Liver (tissue), 8 donors: ENCODE measurements at regions not wholly inside any gene's neighbourhood (a gene's known extent, or its start where the extent isn't known, plus 50 kb on each side); places are given as distances from the start of the nearest gene placed in this dataset.

Experiments used
- DNase-seq: peaks from one replicate; pipeline ENCODE4 v3.0.0-alpha.2; 2017; ENCODE audit warnings: low spot score
- H3K27ac ChIP-seq, 2 donors: one replicate each; pipeline ENCODE4 v1.7.0; 2013; ENCODE audit warnings: inconsistent platforms in 2 of 2, low read length in 2 of 2, control low read depth in 1 of 2, low read depth in 1 of 2, mild to moderate bottlenecking in 1 of 2
- H3K27me3 ChIP-seq, 4 donors: one replicate each; pipeline versions ENCODE4 v1.6.1 to v1.7.0; 2013; ENCODE audit warnings: low read length in 3 of 4, inconsistent platforms in 1 of 4, mild to moderate bottlenecking in 1 of 4, moderate library complexity in 1 of 4; ENCODE audit not compliant: control insufficient read depth in 4 of 4, insufficient read depth in 4 of 4
- H3K36me3 ChIP-seq, 4 donors: one replicate each; pipeline versions ENCODE4 v1.6.1 to v1.7.0; 2013; ENCODE audit warnings: low read length in 3 of 4, mild to moderate bottlenecking in 3 of 4, low read depth in 1 of 4, moderate library complexity in 1 of 4; ENCODE audit not compliant: control insufficient read depth in 4 of 4, insufficient read depth in 3 of 4
- H3K4me1 ChIP-seq, 4 donors: one replicate each; pipeline versions ENCODE4 v1.6.1 to v1.7.0; 2013; ENCODE audit warnings: low read length in 3 of 4, mild to moderate bottlenecking in 3 of 4, moderate library complexity in 1 of 4; ENCODE audit not compliant: control insufficient read depth in 4 of 4, insufficient read depth in 4 of 4
- H3K4me3 ChIP-seq, 3 donors: one replicate each; pipeline versions ENCODE4 v1.6.1 to v1.7.0; 2013; ENCODE audit warnings: low read length in 3 of 3, control low read depth in 1 of 3, low read depth in 1 of 3, mild to moderate bottlenecking in 1 of 3
- H3K9ac ChIP-seq, 2 donors: one replicate each; pipeline ENCODE4 v1.7.0; 2013; ENCODE audit warnings: low read length in 2 of 2, mild to moderate bottlenecking in 2 of 2, moderate library complexity in 2 of 2, control low read depth in 1 of 2, low read depth in 1 of 2
- H3K9me3 ChIP-seq, 4 donors: one replicate each; pipeline versions ENCODE4 v1.6.1 to v1.7.0; 2013; ENCODE audit warnings: low read length in 3 of 4; ENCODE audit not compliant: control insufficient read depth in 4 of 4
- CTCF ChIP-seq: fragments of 150-350 bp; IDR thresholded peaks from 2 replicates; pipeline ENCODE4 v1.5.1; 2017; ENCODE audit warnings: improper control_type of control experiment, low read depth, low read length; ENCODE audit not compliant: missing input control
- EGR1 ChIP-seq, 2 donors: IDR thresholded peaks; 2 replicates each; pipeline ENCODE4 v1.6.1; 2016 to 2018; ENCODE audit warnings: antibody characterized with exemption in 2 of 2, low read depth in 2 of 2
- FOXA1 ChIP-seq: IDR thresholded peaks from 2 replicates; pipeline ENCODE4 v1.6.1; 2016; ENCODE audit warnings: antibody characterized with exemption
- GABPA ChIP-seq, 2 donors: IDR thresholded peaks in 1 of 2; conservative IDR thresholded peaks in 1 of 2; 2 replicates each; pipeline ENCODE4 v1.6.1; 2016; ENCODE audit warnings: antibody characterized with exemption in 2 of 2, mild to moderate bottlenecking in 1 of 2, moderate library complexity in 1 of 2
- HNF4G ChIP-seq: IDR thresholded peaks from 2 replicates; pipeline ENCODE4 v1.6.1; 2016; ENCODE audit warnings: antibody characterized with exemption
- JUND ChIP-seq, 2 donors: IDR thresholded peaks; 2 replicates each; pipeline ENCODE4 v1.6.1; 2016; ENCODE audit warnings: antibody characterized with exemption in 2 of 2
- NR2F2 ChIP-seq: IDR thresholded peaks from 2 replicates; pipeline ENCODE4 v1.6.1; 2016; ENCODE audit warnings: antibody characterized with exemption
- RAD21 ChIP-seq, 2 donors: IDR thresholded peaks; 2 replicates each; pipeline ENCODE4 v1.6.1; 2016; ENCODE audit warnings: antibody characterized with exemption in 2 of 2, mild to moderate bottlenecking in 2 of 2
- TAF1 ChIP-seq: conservative IDR thresholded peaks from 2 replicates; pipeline ENCODE4 v1.6.1; 2016; ENCODE audit warnings: antibody characterized with exemption, mild to moderate bottlenecking
- YY1 ChIP-seq: IDR thresholded peaks from 2 replicates; pipeline ENCODE4 v1.6.1; 2016; ENCODE audit warnings: antibody characterized with exemption, mild to moderate bottlenecking
- WGBS: extraction: QIAGEN DNeasy Blood & Tissue Kit; methylation state at CpG from one replicate; pipeline ENCODE4 v1.1.7; 2013; 5-methylcytosine and 5-hydroxymethylcytosine counted together
- TF ChIP-seq, protein P1 (sequence below): IDR thresholded peaks from 2 replicates; pipeline ENCODE4 v1.6.1; 2016; ENCODE audit warnings: antibody characterized with exemption
- TF ChIP-seq, protein P2 (sequence below): IDR thresholded peaks from 2 replicates; pipeline ENCODE4 v1.6.1; 2016; ENCODE audit warnings: antibody characterized with exemption
- donor health status: healthy.
- donor health status: healthy.
- donor health status: healthy.
- donor health status: healthy.
- donor health status: healthy.

DNA sequence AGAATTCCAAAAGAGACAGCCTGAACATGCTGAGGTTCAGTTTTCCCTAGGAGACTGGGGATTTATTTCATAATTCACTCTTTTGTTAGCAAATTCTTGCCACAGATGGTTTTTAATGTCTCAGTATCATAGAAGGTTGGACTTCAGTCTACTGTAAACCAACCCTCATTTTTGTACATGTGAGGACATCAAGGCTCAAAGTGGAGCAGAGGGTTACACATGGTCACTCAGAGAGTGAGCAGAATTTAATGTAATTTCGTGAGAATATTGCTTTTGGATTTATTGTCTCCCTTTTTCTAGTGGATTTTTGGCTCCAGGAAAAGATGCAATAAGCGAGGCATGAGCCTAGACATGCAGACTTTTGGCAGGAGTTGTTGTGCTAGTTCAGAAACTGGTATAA lies 210.8 kb upstream of the JUN start:
- no peaks in the 10 kb centered on the region for H3K4me1 ChIP-seq
- no peak for DNase-seq
- no peaks in the 10 kb centered on the region for H3K9me3 ChIP-seq
- no peaks in the 10 kb centered on the region for H3K27me3 ChIP-seq
- TF ChIP-seq CTCF (no peak), JUND (IDR thresholded peaks at IDR 0.05) (no peak), GABPA (IDR thresholded peaks at IDR 0.05 in 1 of 2, conservative IDR thresholded peaks at IDR 0.05 in 1 of 2) (no peak)
- TF ChIP-seq, protein P1, sequence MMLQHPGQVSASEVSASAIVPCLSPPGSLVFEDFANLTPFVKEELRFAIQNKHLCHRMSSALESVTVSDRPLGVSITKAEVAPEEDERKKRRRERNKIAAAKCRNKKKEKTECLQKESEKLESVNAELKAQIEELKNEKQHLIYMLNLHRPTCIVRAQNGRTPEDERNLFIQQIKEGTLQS, result no peak
- TF ChIP-seq, protein P2, sequence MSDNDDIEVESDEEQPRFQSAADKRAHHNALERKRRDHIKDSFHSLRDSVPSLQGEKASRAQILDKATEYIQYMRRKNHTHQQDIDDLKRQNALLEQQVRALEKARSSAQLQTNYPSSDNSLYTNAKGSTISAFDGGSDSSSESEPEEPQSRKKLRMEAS, result no peak
- no peak overlapping the region for H3K27ac ChIP-seq
- no peaks in the 10 kb centered on the region for H3K36me3 ChIP-seq
- no peak overlapping the region for H3K9ac ChIP-seq
- WGBS, result 97% methylated on average over 2 of the region's 2 CpGs
- H3K4me3 ChIP-seq, result no peak overlapping the region

- 99% methylated on average over 2 of the region's 2 CpGs for WGBS
- TF ChIP-seq YY1 (no peak), GABPA (IDR thresholded peaks at IDR 0.05 in 1 of 2, conservative IDR thresholded peaks at IDR 0.05 in 1 of 2) (no peak), HNF4G (no peak), EGR1 (IDR thresholded peaks at IDR 0.05; ENCODE audit: low read depth in 2 of 2) (no peak), NR2F2 (no peak)
- TF ChIP-seq, protein P2, result no peak
- Histone ChIP-seq H3K27ac (no peak overlapping the region), H3K27me3 (no peaks in the 10 kb centered on the region), H3K4me3 (no peak overlapping the region), H3K9me3 (no peaks in the 10 kb centered on the region), H3K9ac (no peak overlapping the region), H3K36me3 (no peaks in the 10 kb centered on the region), H3K4me1 (no peaks in the 10 kb centered on the region)
- DNase-seq, result no peak
Measured at GRCh38 chr1:58996341-58997059, 212.7 kb upstream of the JUN start.

- no peaks in the 10 kb centered on the region for H3K36me3 ChIP-seq
- no peaks in the 10 kb centered on the region for H3K4me1 ChIP-seq
- WGBS, result 88% methylated on average over 1 of the region's 1 CpG
- H3K9me3 ChIP-seq, result no peaks in the 10 kb centered on the region
- H3K9ac ChIP-seq, result no peak overlapping the region
- H3K27me3 ChIP-seq, result no peaks in the 10 kb centered on the region
- no peak for TF ChIP-seq EGR1 (IDR thresholded peaks at IDR 0.05; ENCODE audit: low read depth in 2 of 2)
- no peak for TF ChIP-seq FOXA1
- no peak for TF ChIP-seq CTCF
- no peak for TF ChIP-seq YY1
- TF ChIP-seq GABPA (IDR thresholded peaks at IDR 0.05 in 1 of 2, conservative IDR thresholded peaks at IDR 0.05 in 1 of 2), result no peak
- no peak for TF ChIP-seq NR2F2
- TF ChIP-seq RAD21 (IDR thresholded peaks at IDR 0.05), result no peak
- TF ChIP-seq JUND (IDR thresholded peaks at IDR 0.05), result no peak
- TF ChIP-seq TAF1, result no peak
- no peak overlapping the region for H3K4me3 ChIP-seq
- no peak for DNase-seq
- no peak overlapping the region for H3K27ac ChIP-seq
Measured at GRCh38 chr1:58997060-58997411, 213.2 kb upstream of the JUN start.
